Spleen (tissue), 7 donors: ENCODE measurements at regions not wholly inside any gene's neighbourhood (a gene's known extent, or its start where the extent isn't known, plus 50 kb on each side); places are given as distances from the start of the nearest gene placed in this dataset.

ENCODE experiments used
- CTCF ChIP-seq, 11 experiments: fragments of 200-600 bp in 7 of 11; fragments of 450-650 bp in 4 of 11; sonication (generic) in 4 of 11; IDR thresholded peaks in 8 of 11; conservative IDR thresholded peaks in 3 of 11; 1 replicate in 7 of 11; 2 replicates in 4 of 11; pipeline versions ENCODE4 v1.4.0 to v1.8.0; 2016 to 2021; ENCODE audit warnings: antibody characterized with exemption in 11 of 11, inconsistent platforms in 4 of 11, mild to moderate bottlenecking in 1 of 11
- POLR2A ChIP-seq, 3 donors: fragments of 450-650 bp; IDR thresholded peaks; one replicate each; pipeline ENCODE4 v1.5.1; 2017; ENCODE audit warnings: antibody characterized with exemption in 3 of 3, mild to moderate bottlenecking in 1 of 3
- donor health status: DM: no; HTN: no; CAD: no; lungs with moderate emphysema.
- donor health status: DM: no; HTN: no; CAD: no.
- donor health status: DM: no; HTN: no; CAD: no.

- TF ChIP-seq CTCF (IDR thresholded peaks at IDR 0.05 in 8 of 11, conservative IDR thresholded peaks at IDR 0.05 in 3 of 11) (no peak), POLR2A (IDR thresholded peaks at IDR 0.05) (no peak)
These were observed 109.1 kb upstream of the ZNF385D start for GRCh38 chr3:21860082-21860475.
